CD8-positive, alpha-beta memory T cell (primary cell): ENCODE measurements at regions not wholly inside any gene's neighbourhood (a gene's known extent, or its start where the extent isn't known, plus 50 kb on each side); places are given as distances from the start of the nearest gene placed in this dataset.

Experiments
- CTCF ChIA-PET: fragments of 350-600 bp; sonication (Branson Sonifier 250); formaldehyde crosslinking; loops from one replicate; lab custom pipeline; 2021; ENCODE audit warnings: antibody characterized with exemption; lab: Charles Lee
- POLR2A ChIA-PET: fragments of 350-600 bp; sonication (Branson Sonifier 250); formaldehyde crosslinking; loops from one replicate; lab custom pipeline; 2021; ENCODE audit warnings: antibody characterized with exemption; lab: Charles Lee
- DNase-seq, 5 donors: peaks; one replicate each; pipeline versions ENCODE4 v3.0.0 to v3.0.0-alpha.2; 2020 to 2022; ENCODE audit warnings: mixed read lengths in 1 of 5
- H3K27ac ChIP-seq: one replicate; pipeline ENCODE4 v1.7.0; 2013; ENCODE audit warnings: low read depth, mild to moderate bottlenecking, low read length, moderate library complexity
- H3K27me3 ChIP-seq: 2 replicates; pipeline ENCODE4 v1.7.0; 2013; ENCODE audit warnings: low read length, mild to moderate bottlenecking; ENCODE audit not compliant: insufficient read depth, poor library complexity, severe bottlenecking
- H3K36me3 ChIP-seq: 2 replicates; pipeline ENCODE4 v1.7.0; 2013; ENCODE audit warnings: mild to moderate bottlenecking, low read length, moderate library complexity; ENCODE audit not compliant: insufficient read depth
- H3K4me1 ChIP-seq: 2 replicates; pipeline ENCODE4 v1.7.0; 2013; ENCODE audit warnings: mild to moderate bottlenecking, low read length, moderate library complexity; ENCODE audit not compliant: insufficient read depth
- H3K4me3 ChIP-seq: 2 replicates; pipeline ENCODE4 v1.7.0; 2013; ENCODE audit warnings: mild to moderate bottlenecking, low read length
- H3K9me3 ChIP-seq: 2 replicates; pipeline ENCODE4 v1.7.0; 2013; ENCODE audit warnings: mild to moderate bottlenecking, low read length
- H3K27ac Mint-ChIP-seq, 8 donors: one replicate each; pipeline ENCODE4 v1.8.0; 2020 to 2021; ENCODE audit warnings: mixed read lengths in 8 of 8, mild to moderate bottlenecking in 6 of 8, inconsistent platforms in 3 of 8, moderate library complexity in 3 of 8
- H3K27me3 Mint-ChIP-seq, 2 donors: one replicate each; pipeline ENCODE4 v1.8.0; 2020 to 2021; ENCODE audit warnings: mixed read lengths in 2 of 2, mild to moderate bottlenecking in 1 of 2, moderate library complexity in 1 of 2
- H3K36me3 Mint-ChIP-seq, 3 donors: one replicate each; pipeline ENCODE4 v1.8.0; 2020 to 2021; ENCODE audit warnings: mixed read lengths in 3 of 3, inconsistent platforms in 1 of 3, mild to moderate bottlenecking in 1 of 3
- H3K4me1 Mint-ChIP-seq, 3 donors: one replicate each; pipeline ENCODE4 v1.8.0; 2020 to 2021; ENCODE audit warnings: mixed read lengths in 3 of 3, inconsistent platforms in 1 of 3, mild to moderate bottlenecking in 1 of 3
- H3K4me3 Mint-ChIP-seq, 7 donors: one replicate each; pipeline ENCODE4 v1.8.0; 2020 to 2021; ENCODE audit warnings: mixed read lengths in 7 of 7, mild to moderate bottlenecking in 6 of 7, moderate library complexity in 4 of 7, inconsistent platforms in 2 of 7
- H3K9me3 Mint-ChIP-seq, 5 donors: one replicate each; pipeline ENCODE4 v1.8.0; 2020 to 2022; ENCODE audit warnings: mixed read lengths in 5 of 5, mild to moderate bottlenecking in 3 of 5, moderate library complexity in 2 of 5, inconsistent platforms in 1 of 5

DNA sequence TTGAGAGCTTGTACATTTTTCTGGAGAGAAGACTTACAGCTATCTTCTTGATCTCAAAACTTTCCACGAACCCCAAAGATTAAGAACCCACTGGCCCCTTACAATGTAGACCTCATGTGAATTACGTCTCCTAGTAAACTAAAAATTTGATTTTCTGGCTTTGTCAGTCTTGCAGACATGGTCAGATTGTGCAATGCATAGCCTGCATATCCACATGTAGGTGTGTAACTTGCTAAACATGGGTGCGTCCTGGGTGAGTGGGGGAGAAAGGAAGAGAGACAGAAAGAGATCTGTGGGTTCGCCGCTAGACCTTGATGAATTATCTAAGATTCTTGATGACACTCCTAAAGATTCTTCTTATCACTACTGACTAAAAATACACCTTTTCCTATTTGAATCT is 561.2 kb upstream of the MDFIC2 start:
- H3K4me1 ChIP-seq: no peaks in the 10 kb centered on the region
- H3K9me3 ChIP-seq: no peaks in the 10 kb centered on the region
- no peak for DNase-seq
- peaks cover 0 to 14% (median 9%) of the 10 kb centered on the region in 5 donors for H3K9me3 Mint-ChIP-seq
- H3K4me3 ChIP-seq: no peak overlapping the region
- peaks cover 0 to 9% (median 2%) of the 10 kb centered on the region in 3 donors for H3K36me3 Mint-ChIP-seq
- no peak overlapping the region for H3K4me3 Mint-ChIP-seq
- no peak overlapping the region for H3K27ac Mint-ChIP-seq
- no peak overlapping the region for H3K27ac ChIP-seq
- H3K4me1 Mint-ChIP-seq: no peaks in the 10 kb centered on the region
- ChIA-PET CTCF (no interaction called here), POLR2A (no interaction called here)
- no peaks in the 10 kb centered on the region for H3K36me3 ChIP-seq
- H3K27me3 Mint-ChIP-seq: peaks cover 9 to 28% of the 10 kb centered on the region in 2 donors
- no peaks in the 10 kb centered on the region for H3K27me3 ChIP-seq

DNA sequence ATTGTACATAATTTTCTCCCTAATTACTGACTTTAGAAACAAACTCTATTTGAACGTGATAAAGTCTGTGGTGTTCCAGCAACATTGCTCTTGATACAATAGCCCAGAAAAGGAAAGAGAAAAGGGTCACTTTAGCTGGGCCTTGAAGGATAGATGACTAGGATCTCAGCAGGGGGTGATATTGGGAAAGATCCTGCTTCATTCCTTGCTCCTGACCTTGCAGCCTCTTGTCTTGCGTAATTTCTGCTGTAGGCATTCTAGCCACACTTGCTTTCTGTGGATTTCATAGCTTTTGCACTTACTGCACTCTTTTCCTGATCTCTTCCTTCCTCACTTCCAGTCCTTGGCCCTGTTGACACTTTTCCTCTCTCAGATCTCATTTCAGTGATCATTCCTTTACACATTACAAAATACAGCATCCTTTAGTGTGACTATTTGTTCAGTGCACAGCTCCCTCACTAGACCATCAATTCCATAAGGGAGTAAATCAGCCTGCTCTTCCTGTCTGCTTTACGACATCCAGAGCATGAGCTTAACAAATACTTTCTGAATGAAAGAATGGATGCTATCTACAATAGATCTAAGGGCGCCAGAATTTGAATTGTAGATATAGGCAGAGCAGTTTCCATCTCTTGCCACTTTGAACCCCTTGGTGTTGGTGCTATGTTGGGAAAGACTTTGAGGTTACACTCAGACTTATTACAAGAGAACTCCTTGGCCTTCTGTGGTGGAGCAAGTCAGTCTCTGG is 559.6 kb upstream of the MDFIC2 start:
- no peaks in the 10 kb centered on the region for H3K27me3 ChIP-seq

DNA sequence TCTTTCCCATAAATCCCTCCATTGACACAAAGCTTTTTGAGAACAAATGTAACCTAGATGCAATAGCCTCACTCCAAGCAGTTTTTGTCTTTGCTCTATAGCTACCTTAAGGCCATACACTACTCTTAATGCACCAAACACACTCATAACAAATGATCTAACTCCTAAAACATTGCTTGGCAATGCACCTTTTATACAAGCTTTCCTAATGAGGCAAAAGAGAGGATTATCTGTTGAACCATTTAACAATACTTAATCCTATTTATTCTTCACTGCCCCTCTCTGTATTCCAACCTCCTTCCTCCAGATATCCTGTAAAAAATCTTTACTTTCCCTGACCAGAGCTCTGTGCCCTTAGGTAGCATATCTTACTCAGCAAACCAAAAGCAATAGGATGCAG is 558.1 kb upstream of the MDFIC2 start:
- H3K9me3 Mint-ChIP-seq: peaks cover 0 to 14% (median 7%) of the 10 kb centered on the region in 5 donors
- H3K4me1 ChIP-seq: no peaks in the 10 kb centered on the region

More for the DNA sequence above, 559.6 kb upstream of the MDFIC2 start:
- no peak overlapping the region for H3K27ac ChIP-seq
- ChIA-PET CTCF (no interaction called here), POLR2A (no interaction called here)
- peaks cover 0 to 14% (median 7%) of the 10 kb centered on the region in 5 donors for H3K9me3 Mint-ChIP-seq
- H3K4me1 Mint-ChIP-seq: no peaks in the 10 kb centered on the region
- H3K4me1 ChIP-seq: no peaks in the 10 kb centered on the region
- peaks cover 9 to 24% of the 10 kb centered on the region in 2 donors for H3K27me3 Mint-ChIP-seq
- peaks cover 0 to 9% (median 2%) of the 10 kb centered on the region in 3 donors for H3K36me3 Mint-ChIP-seq
- no peak for DNase-seq
- H3K4me3 ChIP-seq: no peak overlapping the region
- no peaks in the 10 kb centered on the region for H3K36me3 ChIP-seq
- H3K27ac Mint-ChIP-seq: no peak overlapping the region
- no peaks in the 10 kb centered on the region for H3K9me3 ChIP-seq
- H3K4me3 Mint-ChIP-seq: no peak overlapping the region

DNA sequence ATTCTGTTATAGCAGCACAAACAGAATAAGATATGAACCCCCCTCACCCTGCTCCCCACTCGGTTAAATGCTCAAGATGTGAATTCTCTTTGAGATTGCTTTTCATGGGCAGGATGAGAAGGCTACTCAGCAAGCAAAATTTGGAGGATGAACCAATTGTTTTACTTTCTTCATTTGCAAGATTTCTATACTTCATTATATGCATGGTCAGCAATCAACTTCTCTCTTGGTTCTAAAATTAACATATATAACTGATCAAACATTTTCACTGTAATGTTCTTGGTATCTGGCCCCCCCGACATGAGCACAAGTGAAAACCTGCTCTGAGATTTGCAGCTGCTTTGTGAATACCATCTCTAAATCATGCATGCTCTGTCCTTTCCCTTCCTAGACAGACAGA is 556.1 kb upstream of the MDFIC2 start:
- CTCF ChIA-PET: no interaction called here
- no peaks in the 10 kb centered on the region for H3K9me3 ChIP-seq
- Mint-ChIP-seq H3K9me3 (peaks cover 0 to 14% (median 11%) of the 10 kb centered on the region in 5 donors), H3K36me3 (peaks cover 0 to 9% (median 2%) of the 10 kb centered on the region in 3 donors), H3K27me3 (peaks cover 13 to 22% of the 10 kb centered on the region in 2 donors), H3K27ac (no peak overlapping the region), H3K4me3 (no peak overlapping the region), H3K4me1 (no peaks in the 10 kb centered on the region)
- H3K4me3 ChIP-seq: no peak overlapping the region
- no peak overlapping the region for H3K27ac ChIP-seq
- H3K27me3 ChIP-seq: no peaks in the 10 kb centered on the region
- H3K36me3 ChIP-seq: no peaks in the 10 kb centered on the region
- no peaks in the 10 kb centered on the region for H3K4me1 ChIP-seq
- no peak for DNase-seq
- POLR2A ChIA-PET: no interaction called here

More for the DNA sequence above, 558.1 kb upstream of the MDFIC2 start:
- H3K27ac ChIP-seq: no peak overlapping the region
- Mint-ChIP-seq H3K36me3 (peaks cover 0 to 9% (median 2%) of the 10 kb centered on the region in 3 donors), H3K4me1 (no peaks in the 10 kb centered on the region), H3K27me3 (peaks cover 9 to 21% of the 10 kb centered on the region in 2 donors), H3K4me3 (no peak overlapping the region), H3K27ac (no peak overlapping the region)
- no peaks in the 10 kb centered on the region for H3K36me3 ChIP-seq
- no peaks in the 10 kb centered on the region for H3K9me3 ChIP-seq
- H3K27me3 ChIP-seq: no peaks in the 10 kb centered on the region
- no peak for DNase-seq
- H3K4me3 ChIP-seq: no peak overlapping the region
- POLR2A ChIA-PET: no interaction called here
- CTCF ChIA-PET: no interaction called here

DNA sequence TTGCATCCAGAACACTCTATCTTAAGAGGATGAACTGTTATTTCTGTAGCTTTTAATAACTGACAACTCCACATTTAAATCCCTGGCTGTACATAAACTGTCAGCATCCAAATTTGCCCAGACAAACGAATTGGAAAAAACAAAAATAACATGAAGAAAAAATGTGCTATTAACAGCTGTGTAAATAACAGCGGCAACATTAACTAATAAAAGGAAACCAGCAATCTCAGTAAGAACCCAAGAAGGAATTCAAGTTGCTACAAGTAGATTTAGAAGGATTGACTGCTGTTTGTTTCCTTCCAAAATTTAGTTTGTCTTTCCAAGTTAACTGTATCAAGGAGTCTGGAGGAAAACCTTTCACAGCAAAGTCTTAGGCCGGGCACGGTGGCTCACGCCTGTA is 550.6 kb upstream of the MDFIC2 start:
- H3K27me3 ChIP-seq: no peaks in the 10 kb centered on the region
- no peak overlapping the region for H3K4me3 Mint-ChIP-seq
- ChIA-PET POLR2A (no interaction called here), CTCF (no interaction called here)
- no peak overlapping the region for H3K4me3 ChIP-seq
- no peaks in the 10 kb centered on the region for H3K36me3 Mint-ChIP-seq
- H3K27ac Mint-ChIP-seq: no peak overlapping the region
- no peak for DNase-seq
- H3K9me3 Mint-ChIP-seq: peaks cover 0 to 4% (median 0%) of the 10 kb centered on the region in 5 donors
- no peaks in the 10 kb centered on the region for H3K4me1 ChIP-seq
- H3K4me1 Mint-ChIP-seq: no peaks in the 10 kb centered on the region
- H3K27ac ChIP-seq: no peak overlapping the region
- H3K36me3 ChIP-seq: no peaks in the 10 kb centered on the region
- no peaks in the 10 kb centered on the region for H3K9me3 ChIP-seq
- H3K27me3 Mint-ChIP-seq: peaks cover 14 to 24% of the 10 kb centered on the region in 2 donors

DNA sequence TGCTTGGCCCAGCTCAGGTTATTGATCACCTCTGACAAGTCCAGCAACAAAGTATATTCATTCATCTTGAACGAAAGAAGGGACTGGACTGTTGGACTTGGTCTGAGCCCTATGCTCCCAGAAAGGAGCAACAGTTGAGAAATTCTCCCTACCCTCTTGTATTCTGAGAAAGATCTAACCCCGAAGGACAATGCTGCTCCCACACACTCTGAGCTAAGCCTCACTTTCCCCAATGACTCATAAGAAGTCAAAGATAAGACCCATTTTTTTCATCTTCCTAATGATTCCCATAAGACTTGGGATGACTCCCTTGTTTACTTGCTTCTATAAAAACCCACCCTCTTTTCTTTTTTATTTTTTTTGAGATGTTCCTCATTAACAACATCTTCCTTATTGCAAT is 549.4 kb upstream of the MDFIC2 start:
- Mint-ChIP-seq H3K4me1 (no peaks in the 10 kb centered on the region), H3K27me3 (peaks cover 14 to 24% of the 10 kb centered on the region in 2 donors), H3K9me3 (peaks cover 0 to 4% (median 0%) of the 10 kb centered on the region in 5 donors), H3K36me3 (no peaks in the 10 kb centered on the region), H3K27ac (no peak overlapping the region), H3K4me3 (no peak overlapping the region)
- H3K36me3 ChIP-seq: no peaks in the 10 kb centered on the region
- ChIA-PET CTCF (no interaction called here), POLR2A (no interaction called here)
- H3K27me3 ChIP-seq: no peaks in the 10 kb centered on the region
- no peaks in the 10 kb centered on the region for H3K9me3 ChIP-seq
- H3K27ac ChIP-seq: no peak overlapping the region
- no peak for DNase-seq
- H3K4me1 ChIP-seq: no peaks in the 10 kb centered on the region
- H3K4me3 ChIP-seq: no peak overlapping the region

DNA sequence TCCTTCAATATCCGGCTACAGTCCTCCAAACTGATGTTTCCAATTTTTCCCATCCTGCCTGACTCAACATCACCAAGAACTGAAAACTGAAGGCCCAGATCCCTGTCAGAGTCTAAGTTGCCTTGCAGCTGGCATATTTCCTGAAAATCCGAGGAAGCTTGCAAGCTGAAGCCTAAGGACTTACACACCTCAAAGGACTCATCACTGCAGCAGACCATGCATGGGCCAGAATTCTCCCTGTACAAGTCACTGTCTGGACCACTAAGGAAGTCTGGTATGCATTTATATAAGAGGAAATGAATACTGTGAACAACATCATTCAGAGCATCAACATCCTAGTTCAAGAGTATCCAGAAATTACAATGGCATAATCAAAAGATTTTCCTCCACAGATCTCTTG is 548.8 kb upstream of the MDFIC2 start:
- Mint-ChIP-seq H3K27me3 (peaks cover 14 to 24% of the 10 kb centered on the region in 2 donors), H3K4me3 (no peak overlapping the region), H3K4me1 (no peaks in the 10 kb centered on the region), H3K9me3 (peaks cover 0 to 4% (median 0%) of the 10 kb centered on the region in 5 donors), H3K36me3 (no peaks in the 10 kb centered on the region), H3K27ac (no peak overlapping the region)
- no peak for DNase-seq
- Histone ChIP-seq H3K27me3 (no peaks in the 10 kb centered on the region), H3K36me3 (no peaks in the 10 kb centered on the region), H3K27ac (no peak overlapping the region), H3K9me3 (no peaks in the 10 kb centered on the region), H3K4me3 (no peak overlapping the region), H3K4me1 (no peaks in the 10 kb centered on the region)
- ChIA-PET POLR2A (no interaction called here), CTCF (no interaction called here)

DNA sequence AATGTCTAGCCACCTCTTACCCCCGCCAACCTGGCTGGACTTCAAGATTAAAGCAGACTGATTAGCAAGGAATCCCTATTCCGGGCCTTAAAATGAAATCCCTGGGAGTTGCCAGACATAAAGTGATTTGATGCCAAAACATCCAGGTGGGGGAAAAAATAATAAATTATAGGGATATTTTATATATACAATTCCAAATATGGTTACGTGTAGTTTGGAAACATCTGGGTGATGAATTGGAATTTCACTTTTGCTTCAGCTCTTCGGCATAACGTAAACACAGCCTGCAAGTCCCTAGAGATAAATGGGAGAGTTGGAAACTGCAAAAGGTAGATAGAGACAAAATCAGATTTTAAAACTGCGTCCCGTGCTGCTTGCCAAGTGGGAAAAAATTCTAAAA is 545.5 kb upstream of the MDFIC2 start:
- no peaks in the 10 kb centered on the region for H3K4me1 ChIP-seq
- no peaks in the 10 kb centered on the region for H3K9me3 ChIP-seq
- no peak overlapping the region for H3K27ac ChIP-seq
- Mint-ChIP-seq H3K9me3 (no peaks in the 10 kb centered on the region), H3K4me1 (no peaks in the 10 kb centered on the region), H3K36me3 (no peaks in the 10 kb centered on the region), H3K4me3 (no peak overlapping the region), H3K27ac (no peak overlapping the region), H3K27me3 (peaks cover 7 to 18% of the 10 kb centered on the region in 2 donors)
- no peaks in the 10 kb centered on the region for H3K36me3 ChIP-seq
- CTCF ChIA-PET: no interaction called here
- no peaks in the 10 kb centered on the region for H3K27me3 ChIP-seq
- no peak overlapping the region for H3K4me3 ChIP-seq
- no peak for DNase-seq
- POLR2A ChIA-PET: no interaction called here
